Activated CD4-positive, alpha-beta T cell treated with anti-CD3 and anti-CD28 coated beads for 1 hour (primary cell): ENCODE measurements at regions not wholly inside any gene's neighbourhood (a gene's known extent, or its start where the extent isn't known, plus 50 kb on each side); places are given as distances from the start of the nearest gene placed in this dataset.

Experiments
- DNase-seq: peaks from one replicate; pipeline ENCODE4 v3.0.0-alpha.2; 2020

DNA sequence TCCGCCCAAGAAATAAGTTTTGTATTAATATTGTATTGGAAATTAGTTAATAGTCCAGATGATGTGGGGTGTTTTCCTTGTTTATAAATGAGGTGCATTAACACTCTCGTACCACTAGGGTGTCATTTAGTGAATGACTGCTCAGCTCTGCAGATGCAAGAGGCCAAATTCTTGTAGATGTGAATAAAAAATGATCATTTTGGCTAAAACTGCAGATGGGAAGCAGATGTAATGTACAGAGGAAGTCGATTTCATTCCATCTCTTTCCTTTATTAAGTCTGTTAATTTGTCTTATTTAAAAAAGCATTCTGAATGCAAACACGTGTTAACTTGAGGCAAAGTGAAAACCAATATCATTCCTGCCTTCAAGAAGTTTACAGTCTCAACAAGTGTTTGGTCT, 108.1 kb downstream of the DHX15 start:
- DNase-seq: no peak

DNA sequence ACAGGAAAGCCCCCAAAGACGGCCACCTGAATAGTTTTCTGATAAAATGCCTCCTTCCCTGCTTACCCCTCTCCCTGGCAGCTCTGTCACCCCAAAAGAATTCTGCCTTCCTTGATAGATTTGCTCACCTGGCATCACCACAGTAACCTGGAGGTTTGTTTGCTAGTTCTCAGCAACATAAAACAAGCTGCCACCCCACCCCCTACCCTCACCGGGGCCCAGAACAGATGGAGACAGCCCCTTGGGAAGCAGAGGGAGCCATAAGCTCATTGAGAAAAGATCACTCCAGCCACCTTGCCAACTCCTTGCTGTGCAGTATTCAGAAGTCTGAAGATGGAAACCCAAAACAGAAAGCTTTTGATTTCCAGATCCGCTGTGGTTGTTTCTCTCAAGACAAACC, 108.6 kb downstream of the DHX15 start:
- DNase-seq: no peak

DNA sequence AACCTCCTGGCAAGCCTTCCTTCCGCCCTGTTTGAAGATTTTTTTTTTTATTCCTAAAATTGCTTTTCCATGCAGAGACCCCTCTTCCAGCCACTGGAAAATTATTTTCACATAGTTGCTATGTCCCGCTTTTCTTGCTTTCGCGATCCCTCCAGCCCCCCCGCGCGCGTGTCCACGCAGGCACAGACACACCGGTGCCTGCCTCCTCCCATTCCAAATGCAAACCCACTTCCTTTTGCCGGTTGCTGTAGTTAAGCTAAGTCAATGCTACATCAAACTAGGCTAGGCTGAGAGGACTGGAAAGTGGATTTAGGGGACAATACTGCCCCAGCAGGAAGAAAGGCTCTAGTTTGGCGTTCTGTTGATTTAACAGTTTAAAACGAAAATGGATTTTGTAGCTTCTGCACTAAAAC, 111.0 kb downstream of the DHX15 start:
- DNase-seq: no peak

DNA sequence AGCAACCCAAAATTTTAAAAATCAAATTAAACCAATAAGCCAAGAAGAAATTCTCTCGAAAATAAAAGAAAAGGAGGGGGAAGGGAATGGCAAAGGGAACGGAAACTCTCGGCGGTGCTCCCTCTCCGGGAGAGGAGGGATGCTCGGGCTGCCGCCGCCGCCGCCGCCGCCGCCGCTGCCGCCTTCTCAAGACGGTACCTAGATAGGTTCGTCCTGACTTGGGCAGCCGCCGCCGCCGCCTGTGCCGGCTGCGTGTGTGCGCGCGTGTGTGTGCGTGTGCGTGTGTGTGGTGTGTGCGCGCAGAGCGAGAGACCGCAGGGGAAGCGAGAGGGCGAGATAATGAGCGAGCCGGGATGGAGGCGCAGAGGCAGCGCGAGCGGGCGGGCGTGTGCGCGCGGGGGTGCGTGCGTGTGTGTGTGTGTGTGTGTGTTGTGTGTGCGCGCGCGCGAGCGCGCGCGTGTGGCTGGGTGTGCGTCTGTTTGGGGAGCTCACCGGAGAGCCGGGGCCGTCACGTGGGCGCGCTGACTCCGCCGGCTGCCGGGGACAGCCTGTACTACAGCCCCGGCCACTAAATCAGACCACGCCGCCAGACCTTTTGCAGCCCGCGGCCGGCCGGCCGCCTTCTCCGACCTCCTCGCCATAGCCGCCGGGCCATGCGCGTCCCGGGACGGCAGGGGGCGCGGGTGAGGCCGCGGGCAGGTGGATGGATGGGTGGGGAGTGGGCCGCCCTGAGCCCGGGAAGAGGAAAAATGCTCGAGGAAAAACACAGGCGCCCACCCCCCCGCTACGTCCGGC, 111.6 kb downstream of the DHX15 start:
- DNase-seq: peak; percentile 33

DNA sequence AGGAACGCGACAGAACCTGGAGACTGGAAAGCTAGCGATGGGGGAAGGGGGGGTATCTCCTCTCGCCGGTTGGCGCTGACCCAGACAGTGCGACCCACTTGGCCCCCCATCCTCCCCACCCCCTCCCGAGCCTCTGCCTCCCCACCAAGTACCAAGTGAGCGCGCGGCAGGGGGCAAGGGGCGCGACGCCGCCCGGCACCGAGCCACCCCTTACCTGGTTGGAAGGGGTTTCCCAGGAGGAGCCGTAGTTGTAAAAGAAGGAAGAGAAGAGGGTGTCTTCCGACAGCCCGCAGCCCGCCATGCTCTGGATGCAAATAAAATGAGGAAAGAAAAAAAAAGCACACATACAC, 112.2 kb downstream of the DHX15 start:
- no peak for DNase-seq

DNA sequence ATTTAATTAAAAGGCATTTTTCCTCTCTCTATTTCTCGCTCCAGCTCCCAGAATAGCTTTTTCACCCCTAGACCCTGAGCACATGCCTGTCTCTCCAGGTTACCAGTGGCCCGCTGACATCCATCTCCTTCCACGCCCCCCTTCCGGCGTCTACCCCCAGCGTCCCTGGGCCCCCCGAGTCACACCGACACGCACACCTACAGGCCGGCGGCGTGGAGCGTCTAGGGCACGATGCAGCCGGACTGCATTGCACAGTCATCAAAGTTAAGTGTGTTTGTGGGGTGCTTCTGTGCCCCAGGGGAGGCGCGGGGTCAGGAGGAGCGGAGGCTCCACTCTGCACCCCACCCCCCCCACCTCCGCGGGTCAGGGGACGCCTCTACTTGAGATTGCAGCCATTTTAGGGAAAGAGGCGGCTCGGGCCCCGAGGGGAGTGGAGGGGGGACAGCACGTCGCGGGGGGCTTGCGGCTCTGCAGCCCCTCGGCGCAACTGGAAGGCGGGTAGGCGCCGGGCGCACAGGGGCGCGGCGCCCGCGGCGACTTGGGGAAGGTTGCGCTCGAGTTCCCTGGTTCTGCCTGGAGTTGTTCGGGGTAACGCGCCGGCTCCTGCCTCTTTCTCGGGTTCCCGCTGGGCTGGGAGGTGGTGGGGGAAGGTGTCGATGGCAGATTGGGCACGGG, 112.7 kb downstream of the DHX15 start:
- no peak for DNase-seq

DNA sequence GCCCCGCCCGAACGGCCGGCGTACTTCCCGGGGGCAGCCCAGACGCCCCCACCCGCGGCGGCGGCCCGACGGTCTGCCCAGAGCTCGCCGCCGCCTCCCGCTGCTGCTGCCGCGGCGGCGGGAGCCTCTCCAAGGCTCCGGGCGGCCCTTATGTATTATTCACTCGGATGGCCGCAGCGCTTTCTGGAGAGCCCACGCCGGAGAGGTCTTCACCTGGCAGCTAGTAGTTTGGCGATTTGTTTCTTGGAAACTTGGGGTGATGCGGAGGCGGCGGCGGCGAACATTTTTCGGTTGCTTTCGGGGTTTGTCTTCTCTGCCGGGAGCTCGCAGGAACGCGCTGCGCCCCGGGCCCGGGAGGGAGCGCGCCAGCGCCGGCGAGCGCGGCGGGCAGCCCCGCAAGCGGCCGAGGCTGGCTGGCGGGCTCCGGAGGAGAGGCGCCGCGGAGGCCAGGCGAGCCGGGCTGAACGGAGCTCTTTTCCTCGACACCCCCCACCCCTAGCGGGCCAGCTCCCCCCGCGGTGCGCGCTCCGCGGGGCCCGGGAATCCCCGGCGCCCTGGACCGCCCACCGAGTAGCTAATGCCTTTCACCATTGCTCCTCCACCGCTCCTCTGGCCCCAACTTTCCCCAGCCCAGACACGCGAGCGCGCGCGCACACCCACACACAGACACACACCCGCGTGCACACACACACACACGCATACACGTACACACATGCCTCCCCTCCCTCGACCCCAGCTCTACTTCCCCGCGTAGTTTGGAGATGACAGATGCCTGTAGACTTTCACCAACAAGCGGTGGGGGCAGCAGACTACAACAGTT, 113.5 kb downstream of the DHX15 start:
- DNase-seq: no peak

DNA sequence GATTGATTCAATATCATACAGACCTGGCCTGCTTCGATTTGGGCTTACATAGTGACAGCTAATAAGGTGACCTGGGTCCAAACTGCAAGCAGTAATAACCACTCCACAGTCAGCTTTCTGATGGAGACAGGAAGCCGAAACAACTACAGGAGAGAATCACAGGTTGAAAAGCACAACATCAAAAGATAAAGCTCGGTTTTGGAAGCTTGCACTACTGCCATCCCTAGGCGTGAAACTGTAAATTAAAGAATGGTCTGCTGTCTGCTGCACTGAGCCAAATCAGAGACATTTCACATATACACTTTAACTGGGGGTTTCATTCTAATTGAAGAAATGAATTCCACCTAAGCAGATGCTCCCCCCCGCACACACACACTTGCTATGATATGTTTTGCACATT, 116.3 kb downstream of the DHX15 start:
- no peak for DNase-seq

DNA sequence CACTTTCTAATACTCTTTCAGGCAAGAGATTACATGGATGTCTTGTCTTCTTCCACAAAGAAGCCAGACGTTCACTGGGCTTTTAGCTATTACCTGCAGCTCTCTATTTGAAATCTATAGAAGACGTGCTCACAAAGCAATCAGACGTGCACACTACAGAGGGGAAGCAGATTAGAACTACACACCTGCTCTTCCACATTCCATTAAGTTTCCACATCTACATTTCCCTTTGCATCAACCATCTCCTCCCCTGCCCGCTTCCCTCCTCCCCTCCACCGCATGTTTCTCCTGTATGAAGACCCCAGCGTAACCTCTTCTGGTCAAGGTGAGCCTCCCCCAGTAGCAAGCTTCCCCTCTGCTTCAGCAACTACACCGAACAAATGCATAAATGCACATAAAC, 119.8 kb downstream of the DHX15 start:
- DNase-seq: no peak

DNA sequence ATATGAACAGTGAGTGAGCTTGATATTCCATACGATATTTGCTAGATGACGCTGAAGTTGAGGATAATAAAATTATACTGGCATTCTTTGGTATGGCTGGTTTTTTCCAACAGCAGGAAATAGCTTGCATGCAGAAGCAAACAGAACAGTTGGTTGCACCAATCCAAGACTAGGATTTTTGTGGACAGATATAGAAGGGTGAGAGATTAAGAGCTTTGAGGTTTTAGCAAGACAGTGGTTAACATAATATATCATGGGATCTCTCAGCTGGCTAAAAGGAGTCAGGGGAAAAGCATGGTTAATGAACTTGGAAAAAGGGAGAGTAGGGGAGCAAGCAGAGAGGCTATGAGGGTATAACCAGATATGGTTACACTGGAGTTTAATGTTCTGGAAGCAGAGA, 127.9 kb downstream of the DHX15 start:
- no peak for DNase-seq

DNA sequence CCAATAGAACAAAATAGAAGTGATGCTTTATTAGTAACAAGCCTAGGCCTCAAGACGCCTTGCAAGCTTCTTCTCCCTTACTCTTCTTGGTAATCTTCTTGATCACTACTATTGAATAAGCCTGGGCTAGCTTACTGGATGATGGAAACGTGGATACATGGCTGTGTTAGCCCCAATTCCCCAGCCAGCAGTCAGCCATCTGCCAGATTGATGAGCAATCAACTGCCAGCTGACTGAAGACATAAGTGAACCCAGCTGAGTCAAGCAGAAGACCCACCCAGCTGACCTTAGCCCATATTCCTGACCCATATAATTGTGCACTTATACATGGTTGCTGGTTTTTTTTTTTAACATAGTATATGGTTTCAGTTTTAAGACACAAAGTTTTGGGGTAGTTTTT, 130.4 kb downstream of the DHX15 start:
- DNase-seq: no peak

DNA sequence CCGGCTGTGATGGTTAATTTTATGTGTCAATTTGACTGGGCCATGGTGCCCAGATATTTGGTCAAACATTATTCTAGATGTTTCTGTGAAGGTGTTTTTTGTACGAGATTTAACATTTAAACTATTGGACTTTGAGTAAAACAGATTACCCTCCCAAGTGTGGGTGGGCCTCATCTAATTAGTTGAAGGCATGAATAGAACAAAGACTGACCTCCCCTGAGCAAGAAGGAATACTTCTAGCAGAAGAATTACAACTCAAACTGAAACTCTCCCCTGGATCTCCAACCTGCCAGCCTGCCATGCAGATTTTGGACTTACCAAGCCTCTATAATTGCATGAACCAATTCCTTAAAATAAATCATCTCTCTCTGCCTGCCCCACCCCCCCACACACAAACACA, 132.5 kb downstream of the DHX15 start:
- DNase-seq: no peak

DNA sequence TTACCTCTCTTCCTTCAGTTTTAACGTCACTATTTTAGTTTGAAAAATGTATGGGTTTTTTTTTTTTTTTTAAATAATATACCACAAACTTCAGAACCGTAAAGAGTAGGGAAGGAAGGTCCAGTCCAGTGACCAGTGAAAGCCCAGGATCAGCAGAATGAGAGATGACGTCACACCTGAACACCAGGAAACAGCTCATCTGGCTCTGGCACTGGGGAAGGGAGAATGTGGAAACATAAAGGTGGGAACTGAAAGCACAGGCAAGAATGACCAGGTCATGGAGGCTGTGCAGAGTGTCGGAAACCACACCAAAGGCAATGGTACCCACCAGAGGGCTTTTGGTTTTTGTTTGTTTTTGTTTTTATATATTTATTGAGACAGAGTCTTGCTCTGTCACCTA, 141.2 kb downstream of the DHX15 start:
- no peak for DNase-seq

DNA sequence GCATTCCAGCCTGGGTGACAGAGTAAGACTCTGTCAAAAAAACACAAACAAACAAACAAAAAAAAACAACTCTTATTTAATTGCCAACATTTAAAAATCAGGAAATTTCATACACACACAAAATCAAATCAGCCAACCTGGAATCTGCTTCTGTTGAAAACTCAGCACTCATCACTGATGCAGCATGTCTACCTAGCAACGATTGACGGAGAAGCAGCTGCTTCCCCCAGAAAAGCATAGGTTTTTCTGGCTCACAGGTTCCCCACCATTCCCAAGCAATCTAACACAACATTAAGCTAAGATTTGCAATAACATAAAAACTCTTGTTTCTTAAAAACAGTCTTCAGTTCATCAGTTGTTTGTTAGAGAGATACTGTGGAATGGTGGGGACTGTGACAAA, 143.6 kb downstream of the DHX15 start:
- no peak for DNase-seq

DNA sequence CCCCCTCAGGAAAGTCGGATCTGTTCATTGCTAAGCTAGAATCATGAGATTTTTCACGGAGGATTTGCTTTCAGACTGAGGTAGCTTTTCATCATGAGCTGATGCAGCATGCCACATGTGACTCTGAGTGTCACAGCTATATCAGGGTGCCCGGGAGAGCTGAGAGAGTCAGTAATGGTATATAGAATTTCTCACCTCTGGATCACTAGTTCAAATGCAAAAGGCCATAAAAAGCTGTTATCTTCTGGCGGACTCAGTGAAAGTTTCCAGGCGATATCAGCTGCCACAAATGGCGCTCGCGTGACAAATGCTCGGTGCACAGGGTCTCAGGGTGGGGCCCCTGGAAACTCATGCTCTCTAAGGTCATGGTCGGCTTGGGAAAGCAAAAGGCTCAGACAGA, 150.1 kb downstream of the DHX15 start:
- DNase-seq: no peak

DNA sequence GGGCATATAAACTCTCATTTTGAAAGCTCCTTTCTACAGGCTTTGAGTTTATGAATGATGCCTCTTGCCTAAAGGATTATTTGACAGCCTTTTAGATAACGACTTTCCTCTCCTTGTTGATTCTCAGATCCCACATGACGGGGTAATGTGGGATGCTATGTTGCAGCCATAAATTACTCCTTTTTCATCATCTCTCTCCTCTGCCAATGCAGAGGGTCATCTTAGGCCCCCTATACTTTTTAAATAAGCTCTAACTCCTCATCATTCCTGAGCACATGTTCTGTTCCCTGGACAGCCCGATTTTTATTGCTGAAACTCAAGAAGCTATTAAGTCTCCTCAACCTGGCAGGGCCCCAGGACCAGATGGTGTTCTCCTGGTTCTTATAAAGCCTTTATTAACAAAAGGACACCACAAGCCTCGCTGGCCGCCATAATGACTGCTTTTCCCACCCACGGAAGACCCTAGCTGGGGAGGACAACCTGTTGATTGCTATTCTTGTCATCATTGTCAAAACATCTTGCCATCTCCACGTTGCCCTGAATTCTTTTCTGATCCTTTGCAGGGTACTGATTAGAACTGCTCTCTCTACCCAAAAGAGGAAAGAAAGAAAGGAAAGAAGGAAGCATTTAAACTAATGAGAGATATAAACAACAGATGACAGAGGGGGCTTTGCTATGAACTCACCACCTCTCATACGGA, 150.7 kb downstream of the DHX15 start:
- DNase-seq: no peak

DNA sequence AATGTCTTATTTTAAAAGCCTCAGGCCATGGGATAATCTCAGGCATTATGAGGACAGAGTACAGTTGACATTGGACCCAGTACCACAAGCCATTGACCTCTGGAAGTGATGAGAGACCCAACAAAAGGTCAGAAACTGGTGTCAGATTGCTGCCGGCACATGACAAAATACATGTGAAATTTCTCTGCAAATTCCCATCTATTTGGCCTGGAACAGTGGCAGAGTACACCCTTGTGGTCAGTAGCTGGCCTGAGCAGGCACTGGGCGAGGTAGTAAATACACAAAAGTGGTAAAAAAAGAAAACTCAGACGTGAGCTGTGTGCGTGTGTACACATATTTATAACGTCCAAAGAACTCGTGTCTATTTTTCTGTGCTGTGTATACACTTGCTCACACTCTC, 155.5 kb downstream of the DHX15 start:
- DNase-seq: no peak

DNA sequence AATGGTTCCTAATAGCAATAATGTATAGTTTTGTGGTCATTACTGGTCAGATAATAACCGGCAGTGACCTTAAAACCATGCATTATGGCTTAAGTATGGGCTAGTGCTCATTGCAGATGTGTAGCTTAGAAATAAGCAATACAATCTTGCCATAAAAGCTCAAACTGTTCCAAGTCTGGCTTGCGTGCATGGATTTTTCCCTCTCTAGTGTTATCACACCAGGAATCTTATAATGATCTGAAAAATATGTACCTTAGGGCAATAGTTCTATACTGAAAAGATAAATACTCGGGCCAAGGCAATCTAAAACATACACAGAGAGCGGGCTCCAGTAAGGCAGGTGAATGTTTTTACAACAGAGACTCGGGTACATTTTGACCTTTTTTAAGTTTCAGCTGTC, 157.8 kb downstream of the DHX15 start:
- DNase-seq: no peak

DNA sequence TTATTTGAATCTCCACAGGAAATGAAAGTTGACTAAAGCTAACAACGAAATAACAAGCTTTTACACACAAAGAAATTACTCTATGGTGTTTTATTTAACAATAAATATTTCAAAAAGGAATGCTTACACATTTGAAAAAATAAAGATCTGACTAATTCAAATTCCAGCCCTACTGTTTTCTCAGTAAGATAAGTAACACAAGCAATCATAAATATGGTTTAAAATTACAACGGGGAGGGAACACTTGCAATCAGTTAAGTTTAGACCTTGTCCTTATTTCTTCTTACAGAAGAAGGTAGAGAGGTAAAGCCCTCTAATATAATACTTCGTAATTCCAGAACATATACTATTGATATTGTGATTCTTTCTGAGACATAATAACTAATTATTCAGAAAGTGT, 158.5 kb downstream of the DHX15 start:
- no peak for DNase-seq

DNA sequence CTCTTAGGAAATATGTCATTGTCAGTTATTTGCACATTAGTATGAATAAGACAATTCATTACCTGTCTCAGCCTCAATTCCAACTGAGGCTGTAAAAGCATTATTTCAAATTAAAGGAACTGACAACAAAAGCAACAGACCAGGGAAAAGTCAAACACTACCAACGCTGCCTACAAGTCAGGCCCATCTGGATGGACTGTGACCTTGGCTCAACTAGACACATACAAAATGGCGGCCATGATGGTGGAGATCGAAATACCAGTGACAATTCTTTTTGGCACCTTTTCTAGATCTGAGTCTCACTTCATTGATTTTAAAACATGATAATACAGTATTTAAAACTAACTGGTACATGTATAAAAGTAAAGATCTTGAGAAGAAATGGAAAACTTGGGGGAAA, 160.7 kb downstream of the DHX15 start:
- DNase-seq: no peak

DNA sequence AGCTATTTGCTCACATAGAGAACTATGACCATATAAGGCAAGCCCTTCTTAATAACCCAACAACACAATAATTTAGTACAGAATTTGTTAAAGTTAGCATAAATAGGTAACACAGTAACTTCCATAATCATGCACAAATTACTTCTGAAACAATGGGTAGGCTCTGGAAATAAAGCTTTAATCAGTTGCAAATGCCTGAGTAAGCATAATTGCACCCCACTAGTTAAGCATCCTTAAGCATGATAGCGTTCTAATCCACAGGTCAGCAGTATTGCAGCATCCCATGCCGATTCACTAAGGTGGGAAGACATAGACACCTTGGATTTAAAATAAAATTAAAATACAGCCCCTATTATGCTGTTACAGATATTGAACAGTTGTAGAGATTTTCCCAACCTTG, 161.7 kb downstream of the DHX15 start:
- DNase-seq: no peak

DNA sequence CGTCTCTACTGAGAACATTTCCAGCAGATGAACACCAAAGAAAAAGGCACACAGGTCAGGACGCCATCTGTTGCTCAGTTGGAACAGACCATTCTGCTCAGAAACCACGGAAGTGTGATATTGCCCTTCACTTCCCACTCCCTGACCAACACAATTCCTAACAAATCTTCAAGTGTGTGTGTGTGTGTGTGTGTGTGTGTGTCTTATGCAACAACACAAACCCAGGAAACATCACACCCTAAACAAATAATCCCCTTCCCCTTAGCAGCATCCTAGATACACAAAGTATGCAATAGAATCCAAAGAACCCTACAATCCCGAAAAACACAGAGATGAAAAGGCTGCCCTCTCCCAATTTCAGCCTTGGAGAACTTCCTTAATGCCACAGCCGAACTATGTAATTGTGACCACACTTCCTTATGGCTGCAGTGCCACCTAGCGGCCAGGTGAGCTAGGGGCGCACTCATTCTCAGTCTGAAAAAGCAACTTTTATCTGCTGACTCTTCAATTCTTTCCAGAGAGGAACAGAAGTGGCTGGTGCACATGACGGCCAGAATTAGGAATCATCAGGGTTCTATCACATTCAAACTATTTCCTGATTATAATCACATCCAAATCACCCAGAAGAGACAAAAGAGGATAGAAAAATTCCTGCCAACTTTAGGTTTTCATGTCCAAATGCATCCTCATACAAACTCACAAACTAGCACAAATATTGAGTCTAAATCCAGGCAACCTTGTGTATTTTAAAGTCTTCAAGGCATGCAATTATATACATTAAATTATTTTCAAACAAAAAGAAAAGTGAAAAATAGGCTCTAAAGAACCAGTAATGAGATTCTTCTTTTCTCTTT, 164.9 kb downstream of the DHX15 start:
- peak; percentile 39 for DNase-seq
